SK-N-SH (cell line): ENCODE measurements at regions not wholly inside any gene's neighbourhood (a gene's known extent, or its start where the extent isn't known, plus 50 kb on each side); places are given as distances from the start of the nearest gene placed in this dataset.

Experiments used
- CTCF ChIA-PET: fragments of 300-600, 350-600 bp; formaldehyde crosslinking; extraction: SDS; loops from one replicate; lab custom pipeline; 2021; lab: Yijun Ruan, JAX
- POLR2A ChIA-PET: fragments of 350-600 bp; sonication (Branson Sonifier 250); formaldehyde crosslinking; extraction: SDS; loops from one replicate; lab custom pipeline; 2020; ENCODE audit warnings: antibody characterized with exemption, inconsistent platforms; lab: Yijun Ruan, JAX
- DNase-seq: peaks from one replicate; pipeline ENCODE4 v3.0.0; 2012
- H2AFZ ChIP-seq: fragments of 200-600 bp; sonication (generic); 2 replicates; pipeline ENCODE4 v1.8.1; 2016; ENCODE audit warnings: antibody characterized with exemption, mild to moderate bottlenecking, low read depth
- H3F3A ChIP-seq: fragments of 200-600 bp; sonication (generic); replicated peaks from 2 replicates; pipeline ENCODE3; 2016; ENCODE audit warnings: antibody characterized with exemption, mild to moderate bottlenecking; ENCODE audit not compliant: insufficient read depth
- H3K27ac ChIP-seq, 2 experiments: fragments of 200-500 bp in 1 of 2; fragments of 200-600 bp in 1 of 2; sonication (Bioruptor generic) in 1 of 2; sonication (generic), shearing (Covaris generic) in 1 of 2; 2 replicates each; pipeline versions ENCODE4 v1.5.1 to v1.6.1; 2014 to 2016; ENCODE audit warnings: low read depth in 2 of 2, inconsistent platforms in 1 of 2, low read length in 1 of 2, mild to moderate bottlenecking in 1 of 2, mixed read lengths in 1 of 2
- H3K27me3 ChIP-seq: fragments of 200-600 bp; sonication (generic), shearing (Covaris generic); 2 replicates; pipeline ENCODE4 v1.6.1; 2016; ENCODE audit warnings: mixed run types; ENCODE audit not compliant: insufficient read depth
- H3K36me3 ChIP-seq, 2 experiments: fragments of 200-500 bp in 1 of 2; fragments of 200-600 bp in 1 of 2; sonication (Bioruptor generic) in 1 of 2; sonication (generic) in 1 of 2; replicated peaks in 1 of 2; 2 replicates each; pipeline versions ENCODE3 to v1.5.1; 2014 to 2016; ENCODE audit warnings: low read length in 1 of 2, mild to moderate bottlenecking in 1 of 2; ENCODE audit not compliant: insufficient read depth in 2 of 2, control insufficient read depth in 1 of 2
- H3K4me1 ChIP-seq, 2 experiments: fragments of 200-500 bp in 1 of 2; fragments of 200-600 bp in 1 of 2; sonication (Bioruptor generic) in 1 of 2; sonication (generic), shearing (Covaris generic) in 1 of 2; 2 replicates each; pipeline versions ENCODE4 v1.5.1 to v1.6.1; 2014 to 2016; ENCODE audit warnings: low read depth in 1 of 2, low read length in 1 of 2, mixed run types in 1 of 2; ENCODE audit not compliant: insufficient read depth in 2 of 2, control insufficient read depth in 1 of 2
- H3K4me2 ChIP-seq: fragments of 200-600 bp; sonication (generic), shearing (Covaris generic); 2 replicates; pipeline ENCODE4 v1.6.1; 2017; ENCODE audit warnings: mixed run types
- H3K4me3 ChIP-seq, 2 experiments: fragments of 200-500 bp in 1 of 2; fragments of 200-600 bp in 1 of 2; sonication (Bioruptor generic) in 1 of 2; sonication (generic), shearing (Covaris generic) in 1 of 2; 2 replicates each; pipeline versions ENCODE4 v1.5.1 to v1.8.1; 2014 to 2016; ENCODE audit warnings: low read depth in 2 of 2, inconsistent platforms in 1 of 2, low read length in 1 of 2, mild to moderate bottlenecking in 1 of 2, mixed read lengths in 1 of 2, moderate library complexity in 1 of 2
- H3K79me2 ChIP-seq: fragments of 200-600 bp; sonication (generic); 2 replicates; pipeline ENCODE4 v1.8.1; 2017; ENCODE audit warnings: mild to moderate bottlenecking; ENCODE audit not compliant: insufficient read depth
- H3K9ac ChIP-seq: fragments of 200-600 bp; sonication (generic); 2 replicates; pipeline ENCODE4 v1.6.1; 2017; ENCODE audit warnings: mixed run types
- H3K9me2 ChIP-seq: fragments of 200-600 bp; sonication (generic); 2 replicates; pipeline ENCODE4 v1.6.1; 2017; ENCODE audit warnings: mixed run types
- H3K9me3 ChIP-seq: fragments of 200-600 bp; sonication (generic); 2 replicates; pipeline ENCODE4 v1.6.1; 2017; ENCODE audit warnings: mixed run types, mild to moderate bottlenecking, moderate library complexity
- H4K20me1 ChIP-seq: fragments of 200-600 bp; sonication (generic); 2 replicates; pipeline ENCODE4 v1.6.1; 2017; ENCODE audit warnings: mild to moderate bottlenecking, mixed run types; ENCODE audit not compliant: insufficient read depth
- CHD2 ChIP-seq: fragments of 150-350 bp; IDR thresholded peaks from 2 replicates; pipeline ENCODE4 v1.6.1; 2018; ENCODE audit warnings: low read length; ENCODE audit not compliant: partially characterized antibody
- CTCF ChIP-seq: fragments of 200-600 bp; sonication (generic); IDR thresholded peaks from 2 replicates; pipeline ENCODE4 v1.6.1; 2017; ENCODE audit warnings: antibody characterized with exemption, mild to moderate bottlenecking, moderate library complexity
- FOSL2 ChIP-seq: IDR thresholded peaks from 2 replicates; pipeline ENCODE4 v1.4.0; 2012; ENCODE audit warnings: low read depth, mild to moderate bottlenecking, moderate library complexity, borderline replicate concordance
- GABPA ChIP-seq: IDR thresholded peaks from 2 replicates; pipeline ENCODE4 v1.4.0; 2012; ENCODE audit warnings: low read depth, mild to moderate bottlenecking
- GATA2 ChIP-seq: sonication (generic); formaldehyde crosslinking; IDR thresholded peaks from 2 replicates; pipeline ENCODE4 v1.5.0; 2020; ENCODE audit warnings: mild to moderate bottlenecking, missing genetic modification reagents
- MEF2A ChIP-seq: IDR thresholded peaks from 2 replicates; pipeline ENCODE4 v1.4.0; 2012; ENCODE audit warnings: low read depth, borderline replicate concordance
- NFIC ChIP-seq: IDR thresholded peaks from 2 replicates; pipeline ENCODE4 v1.4.0; 2012; ENCODE audit warnings: borderline replicate concordance
- NRF1 ChIP-seq: IDR thresholded peaks from 2 replicates; pipeline ENCODE4 v1.6.1; 2012; ENCODE audit warnings: low read depth, mild to moderate bottlenecking, low read length
- RCOR1 ChIP-seq: fragments of 150-350 bp; IDR thresholded peaks from 2 replicates; pipeline ENCODE4 v1.6.1; 2017; ENCODE audit warnings: antibody characterized with exemption, low read length
- RXRA ChIP-seq: IDR thresholded peaks from 2 replicates; pipeline ENCODE4 v1.4.0; 2012; ENCODE audit warnings: low read depth, mild to moderate bottlenecking, borderline replicate concordance
- SIN3A ChIP-seq: IDR thresholded peaks from 2 replicates; pipeline ENCODE4 v1.6.1; 2012; ENCODE audit warnings: low read depth, mild to moderate bottlenecking, low read length, moderate library complexity, borderline replicate concordance
- TAF1 ChIP-seq: IDR thresholded peaks from 2 replicates; pipeline ENCODE4 v1.6.1; 2012; ENCODE audit warnings: low read depth, mild to moderate bottlenecking, low read length, moderate library complexity, borderline replicate concordance
- WGBS: methylation state at CpG from one replicate; pipeline ENCODE4 v1.1.6; 2017; ENCODE audit warnings: low lambda C conversion rate; 5-methylcytosine and 5-hydroxymethylcytosine counted together
- TF ChIP-seq, protein P1 (sequence below): IDR thresholded peaks from 2 replicates; pipeline ENCODE4 v1.4.0; 2012; ENCODE audit warnings: low read depth, borderline replicate concordance
- TF ChIP-seq, protein P2 (sequence below): fragments of 150-350 bp; IDR thresholded peaks from 2 replicates; pipeline ENCODE4 v1.6.1; 2017; ENCODE audit warnings: antibody characterized with exemption, low read length, low read depth, borderline replicate concordance

- Histone ChIP-seq H3K36me3 (no peaks in the 10 kb centered on the region), H3K9ac (no peak overlapping the region), H3K79me2 (no peaks in the 10 kb centered on the region), H3K4me1 (no peaks in the 10 kb centered on the region), H4K20me1 (no peaks in the 10 kb centered on the region), H3F3A (no peaks in the 10 kb centered on the region)
- POLR2A ChIA-PET: no interaction called here
- CTCF ChIA-PET: no interaction called here
- TF ChIP-seq, protein P1, sequence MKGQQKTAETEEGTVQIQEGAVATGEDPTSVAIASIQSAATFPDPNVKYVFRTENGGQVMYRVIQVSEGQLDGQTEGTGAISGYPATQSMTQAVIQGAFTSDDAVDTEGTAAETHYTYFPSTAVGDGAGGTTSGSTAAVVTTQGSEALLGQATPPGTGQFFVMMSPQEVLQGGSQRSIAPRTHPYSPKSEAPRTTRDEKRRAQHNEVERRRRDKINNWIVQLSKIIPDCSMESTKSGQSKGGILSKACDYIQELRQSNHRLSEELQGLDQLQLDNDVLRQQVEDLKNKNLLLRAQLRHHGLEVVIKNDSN: no peak
- TF ChIP-seq CTCF (no peak), RXRA (no peak), GATA2 (CRISPR knock-in tag) (no peak), MEF2A (no peak), NRF1 (no peak)
- TF ChIP-seq, protein P2, sequence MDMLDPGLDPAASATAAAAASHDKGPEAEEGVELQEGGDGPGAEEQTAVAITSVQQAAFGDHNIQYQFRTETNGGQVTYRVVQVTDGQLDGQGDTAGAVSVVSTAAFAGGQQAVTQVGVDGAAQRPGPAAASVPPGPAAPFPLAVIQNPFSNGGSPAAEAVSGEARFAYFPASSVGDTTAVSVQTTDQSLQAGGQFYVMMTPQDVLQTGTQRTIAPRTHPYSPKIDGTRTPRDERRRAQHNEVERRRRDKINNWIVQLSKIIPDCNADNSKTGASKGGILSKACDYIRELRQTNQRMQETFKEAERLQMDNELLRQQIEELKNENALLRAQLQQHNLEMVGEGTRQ: no peak
- TF ChIP-seq, all 33 proteins: peak for 0
- no peak overlapping the region for H2AFZ ChIP-seq
- no peaks in the 10 kb centered on the region for H3K9me3 ChIP-seq
- H3K4me2 ChIP-seq: no peak overlapping the region
- H3K27me3 ChIP-seq: no peaks in the 10 kb centered on the region
- no peaks in the 10 kb centered on the region for H3K9me2 ChIP-seq
- H3K27ac ChIP-seq: no peak overlapping the region
- no peak overlapping the region for H3K4me3 ChIP-seq
- DNase-seq: no peak
These were observed 437.3 kb downstream of the DTWD2 start for GRCh38 chr5:118551031-118551430.

DNA sequence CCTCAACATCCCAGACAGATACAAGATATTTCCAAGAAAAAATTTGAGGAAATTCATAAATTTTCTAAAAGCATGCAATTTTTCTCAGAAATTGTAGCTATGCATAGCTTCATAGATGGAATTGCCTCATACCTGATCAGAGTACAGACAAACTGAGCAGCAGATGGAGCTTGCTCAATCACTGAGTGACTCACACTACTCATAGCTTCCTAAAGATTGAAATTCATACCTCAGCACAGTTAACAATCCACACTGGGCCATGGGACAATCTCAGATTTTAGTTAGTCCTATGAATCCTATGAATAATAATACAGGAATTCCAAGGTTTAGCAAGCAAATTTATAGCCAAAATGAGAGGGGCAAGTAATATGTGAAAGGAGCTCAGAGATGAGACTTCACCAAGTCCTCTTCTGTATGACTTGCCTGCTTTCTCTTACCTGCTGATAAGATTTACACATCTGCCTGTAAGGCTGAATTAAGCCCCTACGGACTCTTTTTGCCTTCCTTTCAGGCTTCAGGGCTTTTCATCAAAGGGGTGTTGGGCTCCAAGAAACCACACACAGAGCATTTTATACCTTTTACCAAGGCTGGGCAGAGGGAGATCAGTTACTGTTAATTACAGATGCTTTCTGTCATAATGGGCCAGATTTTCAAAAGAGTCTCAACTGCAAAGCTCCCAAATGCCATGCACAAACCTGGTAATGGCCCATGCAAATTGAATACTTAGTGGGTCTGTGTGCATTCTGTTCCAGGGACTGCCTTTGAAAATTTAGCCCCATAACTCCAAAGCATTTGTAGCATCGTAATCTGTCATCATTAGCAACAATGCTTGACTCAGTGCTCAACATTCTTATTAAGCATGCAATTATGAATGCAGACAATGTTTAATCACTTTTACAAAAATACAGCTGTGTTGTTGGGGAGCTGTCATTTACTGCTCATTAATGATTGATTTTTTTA is 439.3 kb downstream of the DTWD2 start:
- 28% methylated on average over 2 of the region's 2 CpGs for WGBS
- H3K79me2 ChIP-seq: no peaks in the 10 kb centered on the region
- no peak overlapping the region for H3K4me3 ChIP-seq
- no peaks in the 10 kb centered on the region for H4K20me1 ChIP-seq
- CTCF ChIA-PET: no interaction called here
- no peak overlapping the region for H3K27ac ChIP-seq
- no peak overlapping the region for H3K4me2 ChIP-seq
- POLR2A ChIA-PET: no interaction called here
- no peak for DNase-seq
- no peaks in the 10 kb centered on the region for H3F3A ChIP-seq
- no peaks in the 10 kb centered on the region for H3K9me2 ChIP-seq
- no peaks in the 10 kb centered on the region for H3K27me3 ChIP-seq
- no peak overlapping the region for H2AFZ ChIP-seq
- no peaks in the 10 kb centered on the region for H3K4me1 ChIP-seq
- no peaks in the 10 kb centered on the region for H3K36me3 ChIP-seq
- H3K9ac ChIP-seq: no peak overlapping the region
- no peaks in the 10 kb centered on the region for H3K9me3 ChIP-seq
- no peak for TF ChIP-seq CTCF
- no peak for TF ChIP-seq TAF1
- TF ChIP-seq SIN3A: no peak
- no peak for TF ChIP-seq RXRA
- no peak for TF ChIP-seq GATA2 (CRISPR knock-in tag)
- TF ChIP-seq NFIC: no peak
- TF ChIP-seq FOSL2: no peak
- TF ChIP-seq, protein P2: no peak
- TF ChIP-seq GABPA: no peak
- TF ChIP-seq RCOR1: no peak
- no peak for TF ChIP-seq MEF2A
- TF ChIP-seq CHD2: no peak
